Body of pancreas (tissue), 4 donors: ENCODE measurements at regions not wholly inside any gene's neighbourhood (a gene's known extent, or its start where the extent isn't known, plus 50 kb on each side); places are given as distances from the start of the nearest gene placed in this dataset.

Source experiments
- ATAC-seq: fragments of 150-250 bp; one replicate; pipeline ENCODE4 v1.9.1; 2016
- DNase-seq, 4 donors: peaks; one replicate each; pipeline ENCODE4 v3.0.0-alpha.2; 2019
- H3K27ac ChIP-seq, 4 donors: fragments of 200-600 bp; sonication (generic); 1 replicate in 3 of 4; 2 replicates in 1 of 4; pipeline versions ENCODE4 v1.5.1 to v1.6.1; 2016 to 2019; ENCODE audit warnings: mild to moderate bottlenecking in 1 of 4, mixed read lengths in 1 of 4, moderate library complexity in 1 of 4
- H3K27me3 ChIP-seq, 2 donors: fragments of 200-600 bp; sonication (generic); one replicate each; pipeline ENCODE4 v1.6.0; 2016; ENCODE audit warnings: mild to moderate bottlenecking in 1 of 2
- H3K36me3 ChIP-seq, 2 donors: fragments of 200-600 bp; sonication (generic); replicated peaks in 1 of 2; 2 replicates each; pipeline ENCODE4 v1.5.1; 2016; ENCODE audit warnings: low read depth in 2 of 2; ENCODE audit not compliant: insufficient read depth in 1 of 2
- H3K4me1 ChIP-seq: fragments of 200-600 bp; sonication (generic); one replicate; pipeline ENCODE4 v1.6.0; 2016
- H3K4me3 ChIP-seq, 2 donors: fragments of 200-600 bp; sonication (generic); 1 replicate in 1 of 2; 2 replicates in 1 of 2; pipeline ENCODE4 v1.5.1; 2016 to 2019
- H3K9me3 ChIP-seq, 3 donors: fragments of 200-600 bp; sonication (generic); 1 replicate in 2 of 3; 2 replicates in 1 of 3; pipeline ENCODE4 v1.5.1; 2016
- CTCF ChIP-seq, 7 experiments: fragments of 450-650 bp in 4 of 7; fragments of 200-600 bp in 3 of 7; sonication (generic) in 3 of 7; IDR thresholded peaks; one replicate each; pipeline ENCODE4 v1.5.1; 2016 to 2019; ENCODE audit warnings: antibody characterized with exemption in 7 of 7
- POLR2A ChIP-seq, 3 donors: fragments of 450-650 bp; IDR thresholded peaks; one replicate each; pipeline ENCODE4 v1.6.1; 2016; ENCODE audit warnings: antibody characterized with exemption in 3 of 3, mild to moderate bottlenecking in 2 of 3
- WGBS, 2 donors: methylation state at CpG; one replicate each; pipeline ENCODE4 v1.1.5; 2017; 5-methylcytosine and 5-hydroxymethylcytosine counted together
- intact Hi-C: fragments of 100-400 bp; cut with DNase I; formaldehyde crosslinking; loops from one replicate; pipeline ENCODE4 v1.15.1; 2023

- Histone ChIP-seq H3K27me3 (no peaks in the 10 kb centered on the region), H3K36me3 (no peaks in the 10 kb centered on the region), H3K4me1 (no peaks in the 10 kb centered on the region), H3K4me3 (no peak overlapping the region), H3K9me3 (no peaks in the 10 kb centered on the region), H3K27ac (no peak overlapping the region)
- ATAC-seq: no peak
- WGBS, 2 donors: 68 to 90% methylated on average over 3 of the region's 3 CpGs
- no peak for DNase-seq
- intact Hi-C loops: no loop called here
- no peak for TF ChIP-seq POLR2A (IDR thresholded peaks at IDR 0.05)
- no peak for TF ChIP-seq CTCF (IDR thresholded peaks at IDR 0.05)
Measured at GRCh38 chr12:116469344-116469743, 89.8 kb upstream of the MAP1LC3B2 start.

GRCh38 chr12:116471544-116471943 is 87.6 kb upstream of the MAP1LC3B2 start:
- H3K4me1 ChIP-seq: peaks cover 8% of the 10 kb centered on the region
- DNase-seq (no peak), ATAC-seq (no peak)
- no peaks in the 10 kb centered on the region for H3K27me3 ChIP-seq
- no peaks in the 10 kb centered on the region for H3K9me3 ChIP-seq
- TF ChIP-seq POLR2A (IDR thresholded peaks at IDR 0.05) (no peak), CTCF (IDR thresholded peaks at IDR 0.05) (no peak)
- WGBS, 2 donors: 61 to 65% methylated on average over 5 of the region's 5 CpGs
- no peak overlapping the region for H3K4me3 ChIP-seq
- H3K36me3 ChIP-seq: no peaks in the 10 kb centered on the region
- intact Hi-C loops: no loop called here
- no peak overlapping the region for H3K27ac ChIP-seq

GRCh38 chr12:116472193-116472592 is 87.0 kb upstream of the MAP1LC3B2 start:
- WGBS, 2 donors: 70 to 81% methylated on average over 4 of the region's 4 CpGs
- intact Hi-C loops: no loop called here
- peaks cover 13% of the 10 kb centered on the region for H3K4me1 ChIP-seq

GRCh38 chr12:116473416-116473815 is 85.8 kb upstream of the MAP1LC3B2 start:
- Histone ChIP-seq H3K4me3 (no peak overlapping the region), H3K36me3 (no peaks in the 10 kb centered on the region), H3K27ac (no peak overlapping the region), H3K9me3 (no peaks in the 10 kb centered on the region), H3K4me1 (peaks cover 13% of the 10 kb centered on the region), H3K27me3 (no peaks in the 10 kb centered on the region)
- no peak for TF ChIP-seq POLR2A (IDR thresholded peaks at IDR 0.05)
- no peak for TF ChIP-seq CTCF (IDR thresholded peaks at IDR 0.05)
- DNase-seq: no peak
- ATAC-seq: no peak
- WGBS, 2 donors: 100% methylated on average over 1 of the region's 1 CpG
- intact Hi-C loops: no loop called here

More at GRCh38 chr12:116472193-116472592, 87.0 kb upstream of the MAP1LC3B2 start:
- no peak for TF ChIP-seq POLR2A (IDR thresholded peaks at IDR 0.05)
- TF ChIP-seq CTCF (IDR thresholded peaks at IDR 0.05): no peak
- DNase-seq (no peak), ATAC-seq (no peak)
- Histone ChIP-seq H3K27ac (no peak overlapping the region), H3K9me3 (no peaks in the 10 kb centered on the region), H3K4me3 (no peak overlapping the region), H3K36me3 (no peaks in the 10 kb centered on the region), H3K27me3 (no peaks in the 10 kb centered on the region)

GRCh38 chr12:116474331-116474730 is 84.8 kb upstream of the MAP1LC3B2 start:
- Histone ChIP-seq H3K27me3 (no peaks in the 10 kb centered on the region), H3K4me1 (peaks cover 13% of the 10 kb centered on the region), H3K4me3 (no peak overlapping the region), H3K9me3 (no peaks in the 10 kb centered on the region), H3K36me3 (no peaks in the 10 kb centered on the region), H3K27ac (no peak overlapping the region)
- ATAC-seq (no peak), DNase-seq (no peak)
- TF ChIP-seq POLR2A (IDR thresholded peaks at IDR 0.05) (no peak), CTCF (IDR thresholded peaks at IDR 0.05) (no peak)
- 52 to 67% methylated on average over 1 of the region's 1 CpG for WGBS, 2 donors
- intact Hi-C loops: no loop called here
